GM04503 (cell line): ENCODE measurements at regions not wholly inside any gene's neighbourhood (a gene's known extent, or its start where the extent isn't known, plus 50 kb on each side); places are given as distances from the start of the nearest gene placed in this dataset.

Experiments
- DNase-seq: peaks from one replicate; pipeline ENCODE4 v3.0.0-alpha.2; 2012; ENCODE audit warnings: low read depth

DNA sequence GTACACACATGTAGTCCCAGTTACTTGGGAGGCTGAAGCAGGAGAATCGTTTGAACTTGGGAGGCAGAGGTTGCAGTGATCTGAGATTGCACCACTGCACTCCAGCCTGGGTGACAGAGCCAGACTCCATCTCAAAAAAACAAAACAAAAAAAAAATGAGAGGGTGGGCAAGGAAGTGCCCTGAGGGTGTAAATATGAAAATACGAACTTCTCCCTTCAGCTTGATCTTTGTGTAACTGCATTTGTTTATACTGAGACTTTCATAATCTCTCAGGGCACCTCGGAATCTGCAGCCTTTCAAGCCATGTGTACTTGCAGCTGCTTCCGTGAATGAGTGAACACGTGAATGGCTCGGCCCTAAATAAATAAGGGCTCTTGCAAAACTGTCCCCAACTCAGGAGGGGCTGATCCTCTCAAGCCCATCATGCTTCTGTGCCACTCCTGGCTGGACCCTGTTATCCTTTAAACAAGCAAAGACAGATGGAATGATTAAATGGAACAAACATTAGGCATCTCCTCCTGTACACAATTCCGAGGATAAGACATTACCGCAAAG, 96.8 kb downstream of the BOD1L2 start:
- no peak for DNase-seq

DNA sequence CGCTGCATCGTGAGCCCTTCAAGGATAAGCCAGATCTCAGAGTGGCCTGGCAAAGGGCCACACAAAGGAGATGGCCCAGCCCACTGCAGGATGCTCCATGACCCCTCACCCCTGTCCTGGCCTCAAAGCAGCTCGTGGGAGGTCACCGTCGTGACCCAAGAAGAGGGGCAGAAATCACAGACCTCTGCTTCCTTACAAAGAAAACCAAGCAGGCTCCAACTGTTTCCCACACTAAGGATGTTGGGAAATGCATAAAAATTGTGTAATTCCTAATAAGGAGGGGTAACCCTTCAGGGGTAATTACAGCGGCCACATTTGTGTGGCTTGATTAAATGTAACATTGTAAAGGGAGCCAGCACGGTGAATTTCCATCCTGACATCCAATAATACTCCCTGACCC, 102.3 kb downstream of the BOD1L2 start:
- no peak for DNase-seq

DNA sequence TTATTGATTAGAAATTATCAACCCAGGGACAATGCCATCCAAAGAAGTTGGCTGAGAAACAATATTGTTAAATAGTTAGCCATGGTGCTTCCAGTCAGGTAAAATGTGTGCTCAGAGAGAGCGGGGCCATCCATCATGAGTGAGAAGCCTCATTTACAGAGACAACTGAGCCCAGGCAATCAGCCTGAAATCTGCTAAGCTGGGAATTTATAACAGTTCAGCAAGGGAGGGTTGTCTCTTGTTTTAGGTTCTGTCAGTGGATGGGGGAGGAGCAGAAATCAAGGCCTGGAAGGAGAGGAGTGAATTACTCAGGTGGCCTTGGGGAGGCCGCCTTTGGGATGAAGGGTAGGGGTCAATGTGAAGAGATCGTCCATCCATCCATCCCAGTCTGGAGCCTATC, 102.5 kb upstream of the ST8SIA3 start:
- no peak for DNase-seq

DNA sequence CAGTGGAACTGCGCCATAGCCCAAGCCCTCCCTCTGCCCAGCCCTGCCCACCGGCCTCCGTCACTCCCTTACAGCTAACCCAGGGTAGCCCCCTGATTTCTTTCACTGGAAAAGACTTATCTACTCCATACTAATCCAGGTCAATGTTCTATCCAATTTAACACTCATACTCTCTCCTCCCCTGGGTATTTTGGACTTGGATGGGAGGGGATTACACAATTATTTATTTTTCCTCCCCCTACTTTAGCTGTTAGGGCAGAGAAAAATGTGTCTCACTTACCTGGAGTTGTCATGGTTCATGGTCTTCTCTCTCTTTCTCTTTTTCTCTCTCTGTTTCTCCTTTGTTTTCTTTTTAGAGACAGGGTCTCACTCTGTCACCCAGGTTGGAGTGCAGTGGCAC, 100.6 kb upstream of the ST8SIA3 start:
- DNase-seq = no peak

DNA sequence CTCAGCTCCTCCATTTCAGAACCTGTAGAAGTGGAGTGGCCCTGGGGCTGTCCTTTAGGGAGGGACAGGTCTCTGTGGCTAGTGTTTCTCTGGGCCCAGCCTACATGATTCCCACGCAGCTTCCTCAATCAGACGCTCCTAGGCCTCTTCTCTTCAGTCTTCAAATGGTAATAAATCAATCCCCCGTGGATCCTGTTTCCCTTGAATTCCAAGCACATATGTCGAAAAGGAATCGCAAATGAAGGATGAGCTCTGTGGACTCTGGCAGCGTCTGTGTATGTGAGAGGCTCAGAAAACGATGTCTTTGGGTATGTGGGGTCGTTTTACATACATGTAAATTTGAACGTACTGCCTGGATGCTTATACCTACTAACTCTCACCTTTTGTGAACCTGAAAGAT, 98.5 kb upstream of the ST8SIA3 start:
- DNase-seq = no peak

DNA sequence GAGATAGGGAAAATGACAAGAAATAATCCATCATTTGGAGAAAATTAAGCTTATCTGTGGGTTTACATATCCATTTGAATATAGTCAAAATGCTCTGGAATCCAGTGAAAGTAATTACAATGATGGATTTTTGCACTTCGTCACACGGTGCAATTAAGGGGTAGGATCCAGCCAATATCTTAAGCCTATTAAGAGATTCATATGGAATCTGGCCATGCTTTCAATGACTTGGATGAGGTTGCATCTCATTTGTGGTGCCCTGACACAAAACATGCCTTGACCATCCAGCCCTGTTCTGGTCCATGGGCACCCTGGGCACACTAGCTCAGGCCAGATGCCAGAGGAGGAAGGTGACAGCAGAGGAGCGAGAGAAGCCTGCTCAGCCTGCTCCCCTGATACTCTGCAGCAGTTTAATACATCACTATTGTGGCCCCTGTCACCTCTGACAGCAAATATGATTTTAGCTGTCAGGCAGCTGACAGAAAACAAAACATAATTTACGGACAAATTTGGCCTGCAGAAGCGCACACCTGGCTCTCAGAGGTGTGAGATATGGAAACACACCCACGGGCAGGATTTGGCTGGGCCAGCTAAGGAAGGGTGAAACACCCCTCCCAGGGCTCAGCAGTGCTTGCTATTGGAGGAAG, 94.1 kb upstream of the ST8SIA3 start:
- no peak for DNase-seq

DNA sequence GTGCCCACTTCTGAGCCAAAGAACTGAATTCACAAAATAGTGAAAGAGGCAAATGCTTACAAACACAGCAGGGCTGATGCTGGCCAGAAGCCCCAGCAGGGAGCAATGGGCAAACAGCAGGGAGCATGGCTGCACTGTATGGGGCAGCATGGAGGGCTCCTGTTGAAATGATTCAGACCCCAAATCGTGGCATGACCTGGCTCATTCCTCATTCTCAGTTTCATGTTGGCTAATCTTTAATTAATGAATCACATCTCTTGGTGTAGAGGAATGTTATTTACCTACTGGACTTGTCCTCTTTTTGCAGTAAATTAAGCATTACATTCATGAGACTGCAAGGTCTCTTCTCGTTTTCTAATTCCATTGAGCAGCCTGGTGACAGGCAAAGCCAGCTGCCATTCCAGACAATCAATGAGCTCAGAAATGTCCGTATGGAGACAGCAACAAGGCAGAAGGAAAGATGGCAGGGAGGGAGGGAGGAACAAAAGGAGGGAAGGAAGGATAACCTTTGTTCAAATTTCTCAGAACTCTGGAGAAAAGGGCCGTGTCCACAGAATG, 84.9 kb upstream of the ST8SIA3 start:
- no peak for DNase-seq

DNA sequence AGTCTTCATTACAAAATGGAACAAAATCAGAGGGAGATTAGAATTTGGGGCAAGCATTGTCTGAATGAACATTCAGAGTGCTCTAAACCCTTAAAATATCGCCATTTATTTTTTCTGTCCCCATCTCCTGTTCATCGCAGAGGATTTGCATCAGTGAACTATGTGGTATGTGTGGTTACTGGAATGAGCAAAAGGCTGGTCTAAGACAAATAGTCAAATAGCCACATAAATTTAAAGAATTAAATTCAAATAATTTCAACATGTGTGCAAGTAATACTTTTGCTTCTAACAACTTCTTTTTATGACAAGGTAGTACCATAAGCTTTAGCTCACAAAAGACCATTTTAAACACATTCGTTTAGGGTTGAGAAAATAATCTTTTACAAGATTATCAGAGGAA, 82.6 kb upstream of the ST8SIA3 start:
- no peak for DNase-seq

DNA sequence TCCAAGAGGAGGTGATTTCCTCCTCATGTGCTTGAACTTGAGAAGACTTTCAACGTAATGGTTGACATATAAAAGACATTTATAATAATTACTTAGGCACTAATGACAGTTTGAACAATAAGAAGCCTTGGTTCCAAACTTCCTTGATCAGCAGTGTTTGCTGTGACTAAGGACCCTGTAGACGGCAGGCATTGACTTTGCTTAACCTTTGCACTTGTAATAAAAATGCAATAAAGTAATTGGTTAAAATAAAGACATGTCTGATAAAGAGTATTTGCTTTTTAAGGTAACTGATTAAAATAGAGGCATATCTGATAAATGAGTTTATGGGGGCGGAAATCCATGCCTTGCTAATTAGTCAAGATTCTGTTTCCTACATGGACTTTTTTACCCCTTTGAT, 82.2 kb upstream of the ST8SIA3 start:
- DNase-seq = no peak

DNA sequence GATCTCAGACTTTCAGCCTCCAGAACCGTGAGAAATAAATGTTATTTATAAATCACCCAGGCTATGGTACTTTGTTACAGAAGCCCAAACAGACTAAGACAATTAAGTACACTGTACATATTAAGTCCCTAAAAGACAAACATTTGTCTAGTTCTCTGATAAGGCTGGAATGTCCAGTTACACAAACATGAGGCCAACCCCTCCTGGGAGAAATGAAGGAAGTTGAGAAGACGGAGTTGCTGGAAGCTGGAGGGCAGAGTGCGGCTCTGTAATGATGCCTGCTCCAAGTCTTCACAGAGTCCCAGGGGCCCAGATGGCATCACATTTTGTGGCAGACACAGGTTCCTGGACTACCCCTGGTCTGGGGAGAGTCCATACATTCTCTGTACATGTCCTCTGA, 79.2 kb upstream of the ST8SIA3 start:
- no peak for DNase-seq

DNA sequence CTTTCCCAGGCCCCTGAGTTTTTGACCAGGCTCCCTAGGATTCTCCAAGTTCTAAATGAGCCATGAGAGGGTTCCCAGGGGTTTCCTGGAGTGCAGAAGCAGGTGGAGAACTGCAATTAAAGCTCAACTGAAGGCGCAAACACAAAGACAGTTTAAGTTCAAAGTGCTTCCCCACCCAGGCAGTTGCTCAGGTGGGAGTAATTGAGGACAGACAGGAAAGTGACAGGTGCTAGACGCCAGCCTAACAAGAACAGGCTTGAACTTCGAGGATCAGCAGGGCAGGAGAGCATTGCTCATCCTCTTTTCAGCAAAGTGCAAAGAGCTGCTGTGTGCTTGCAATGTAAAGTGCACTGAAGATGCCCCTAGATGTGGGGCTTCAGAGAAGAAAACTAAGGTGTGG, 77.2 kb upstream of the ST8SIA3 start:
- no peak for DNase-seq

DNA sequence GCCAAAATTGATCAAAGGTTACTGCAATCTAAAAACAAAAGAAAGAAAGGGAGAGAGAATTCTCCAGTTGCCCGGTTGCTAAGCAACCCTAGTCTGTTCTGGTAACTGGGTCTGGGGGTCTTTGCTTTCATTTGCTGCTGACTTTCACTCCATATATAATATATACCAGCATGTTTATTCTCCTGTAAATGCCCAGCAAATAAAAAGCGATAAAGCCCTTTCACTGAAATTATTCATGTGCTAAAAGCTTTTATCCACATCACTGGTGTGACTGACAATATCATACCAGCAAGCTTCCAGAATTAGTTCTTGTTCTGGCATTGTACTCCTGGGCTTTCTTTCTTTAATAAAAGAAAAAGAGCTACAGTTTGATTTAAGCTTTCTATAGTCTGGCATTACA, 75.5 kb upstream of the ST8SIA3 start:
- DNase-seq = no peak

DNA sequence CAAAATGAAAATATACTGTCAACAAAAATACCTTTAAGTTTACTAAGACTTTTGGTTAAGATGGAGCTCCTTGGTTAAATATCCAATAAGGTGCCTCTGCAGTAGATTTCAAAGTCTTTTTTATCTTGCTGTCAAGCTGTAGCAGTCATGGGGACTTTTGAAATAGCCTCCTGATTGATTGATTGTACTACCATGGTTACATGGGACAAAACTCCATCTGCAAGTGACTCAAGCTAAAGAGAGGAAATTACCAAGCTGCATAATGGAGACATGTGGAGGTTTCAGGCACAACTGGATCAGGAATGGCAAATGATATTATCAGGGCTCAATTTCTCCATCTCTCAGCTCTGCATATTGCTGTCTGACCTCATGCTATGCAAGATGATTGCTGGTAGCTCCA, 73.4 kb upstream of the ST8SIA3 start:
- DNase-seq = no peak

DNA sequence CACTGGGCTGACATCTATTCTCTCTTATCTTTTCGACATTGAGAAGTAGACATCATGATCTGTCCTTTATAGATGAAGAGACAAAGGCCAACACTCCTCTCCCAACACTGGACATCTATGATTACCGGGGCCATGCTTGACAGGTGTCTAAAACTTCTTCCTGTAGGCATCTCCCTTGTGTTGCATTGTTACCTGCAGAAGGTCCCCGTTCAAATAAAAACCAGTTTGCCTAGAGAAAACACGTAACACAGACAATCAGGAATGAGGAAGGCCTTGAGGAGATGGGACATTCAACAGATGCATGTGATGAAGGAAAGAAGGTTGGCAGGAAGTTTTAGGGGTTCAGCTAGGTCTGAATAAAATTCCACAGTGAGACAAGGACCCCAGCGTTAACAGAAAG, 70.8 kb upstream of the ST8SIA3 start:
- no peak for DNase-seq

DNA sequence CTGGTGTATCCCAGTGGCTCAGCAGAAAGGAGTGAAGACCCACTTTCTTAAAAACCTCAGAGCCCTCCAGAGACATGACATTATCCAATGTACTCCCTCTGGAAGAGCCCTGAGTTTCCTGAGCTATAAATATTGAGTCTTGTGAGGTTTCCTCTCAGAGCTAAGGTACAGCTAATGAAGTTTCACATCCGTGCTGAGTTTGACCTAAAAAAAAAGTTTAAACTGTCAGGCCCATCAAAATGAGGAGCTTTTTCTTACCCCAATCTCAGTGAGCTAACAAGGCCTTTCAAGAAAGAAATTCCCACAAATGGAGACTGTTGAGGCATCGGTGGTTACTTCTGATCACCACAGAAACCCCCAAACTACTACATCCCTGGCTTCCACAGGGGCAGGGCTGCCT, 65.4 kb upstream of the ST8SIA3 start:
- DNase-seq = no peak

DNA sequence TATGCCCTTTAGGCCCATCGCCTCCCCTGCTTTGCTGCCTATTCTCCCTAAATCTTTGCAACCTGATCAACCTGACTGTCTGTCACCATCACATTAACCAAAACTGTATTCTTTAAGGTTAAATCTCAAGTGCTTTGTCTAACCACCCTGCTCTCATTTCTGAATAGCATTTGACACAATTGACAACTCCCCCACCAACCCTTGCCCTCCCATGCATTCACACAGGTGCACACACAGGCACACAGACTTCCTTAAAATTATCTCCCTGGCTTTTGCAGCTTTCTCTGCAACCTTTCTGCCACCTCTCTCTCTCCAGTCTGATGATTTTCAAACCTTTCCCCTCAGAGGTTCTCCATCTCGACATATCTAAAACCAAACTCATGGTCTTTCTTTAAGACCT, 64.6 kb upstream of the ST8SIA3 start:
- DNase-seq = no peak

DNA sequence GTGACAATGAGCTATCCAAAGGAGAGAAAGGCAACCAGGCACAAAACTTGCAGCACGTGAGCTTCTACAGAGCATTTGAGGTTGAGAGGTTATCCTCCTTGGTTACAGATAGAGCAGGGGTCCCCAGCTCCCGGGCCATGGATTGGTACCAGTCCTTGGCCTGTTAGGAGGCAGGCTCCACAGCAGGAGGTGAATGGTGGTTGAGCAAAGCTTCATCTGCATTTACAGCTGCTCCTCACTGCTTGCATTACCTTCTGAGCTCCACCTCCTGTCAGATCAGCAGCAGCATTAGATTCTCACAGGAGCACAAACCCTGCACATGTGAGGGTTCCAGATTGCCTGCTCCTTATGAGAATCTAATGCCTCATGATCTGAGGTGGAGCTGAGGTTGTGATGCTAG, 57.8 kb upstream of the ST8SIA3 start:
- DNase-seq = no peak

DNA sequence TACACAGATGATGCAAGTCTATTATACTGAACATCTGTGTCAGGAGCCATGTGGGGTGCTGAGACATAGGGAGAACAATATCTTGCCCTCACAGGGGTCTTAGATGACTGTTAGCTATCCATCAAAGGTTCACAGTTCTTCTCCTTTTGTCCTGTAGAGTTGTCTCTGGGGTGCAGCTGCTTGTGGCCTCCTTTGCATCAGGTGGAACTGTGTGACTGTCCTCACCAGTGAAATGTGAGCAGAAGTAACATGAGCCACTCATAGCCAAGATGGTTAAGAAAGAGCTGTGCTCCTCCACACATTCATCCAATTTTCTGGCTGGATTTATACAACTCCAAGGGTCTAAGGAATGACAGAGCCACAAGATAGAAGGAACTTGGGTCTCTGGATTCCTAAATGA, 56.0 kb upstream of the ST8SIA3 start:
- no peak for DNase-seq

DNA sequence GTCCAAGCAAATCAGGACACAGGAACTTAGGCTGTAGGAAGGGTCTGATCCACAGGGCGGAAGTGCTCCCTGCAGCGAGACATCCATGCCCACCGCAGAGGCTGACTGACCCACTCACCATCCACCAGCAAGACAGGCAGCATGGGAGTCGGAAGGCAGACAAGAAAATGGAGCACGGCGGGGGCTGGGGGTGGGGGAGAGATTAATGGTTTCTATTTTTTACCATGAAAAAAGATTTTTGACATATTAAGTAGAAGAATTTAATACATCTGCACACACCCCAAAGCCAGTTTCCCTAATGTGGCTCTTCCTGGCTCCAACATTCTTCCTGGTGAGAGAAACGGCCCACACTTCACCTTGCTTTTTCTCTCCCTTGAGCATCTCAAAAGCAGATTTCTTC, 55.1 kb upstream of the ST8SIA3 start:
- no peak for DNase-seq

DNA sequence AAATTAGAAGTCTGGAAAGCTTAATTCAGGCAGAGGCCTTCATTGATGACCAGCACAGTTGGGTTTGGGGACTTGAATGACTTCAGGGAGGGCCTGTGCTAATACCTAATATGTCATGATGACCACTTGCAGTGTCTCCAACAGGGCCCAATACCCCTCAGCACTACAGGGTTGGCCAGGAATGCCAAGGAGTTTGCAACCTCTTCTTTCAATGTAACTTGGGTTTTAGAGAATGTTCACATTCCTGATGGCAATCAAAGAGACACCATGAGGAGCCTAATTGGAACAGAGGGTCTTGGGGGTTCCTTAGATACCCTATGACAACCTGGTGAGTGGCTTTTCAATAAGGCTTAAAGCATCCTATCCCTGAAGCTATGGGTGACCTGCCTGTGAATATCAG, 52.4 kb upstream of the ST8SIA3 start:
- DNase-seq = no peak

DNA sequence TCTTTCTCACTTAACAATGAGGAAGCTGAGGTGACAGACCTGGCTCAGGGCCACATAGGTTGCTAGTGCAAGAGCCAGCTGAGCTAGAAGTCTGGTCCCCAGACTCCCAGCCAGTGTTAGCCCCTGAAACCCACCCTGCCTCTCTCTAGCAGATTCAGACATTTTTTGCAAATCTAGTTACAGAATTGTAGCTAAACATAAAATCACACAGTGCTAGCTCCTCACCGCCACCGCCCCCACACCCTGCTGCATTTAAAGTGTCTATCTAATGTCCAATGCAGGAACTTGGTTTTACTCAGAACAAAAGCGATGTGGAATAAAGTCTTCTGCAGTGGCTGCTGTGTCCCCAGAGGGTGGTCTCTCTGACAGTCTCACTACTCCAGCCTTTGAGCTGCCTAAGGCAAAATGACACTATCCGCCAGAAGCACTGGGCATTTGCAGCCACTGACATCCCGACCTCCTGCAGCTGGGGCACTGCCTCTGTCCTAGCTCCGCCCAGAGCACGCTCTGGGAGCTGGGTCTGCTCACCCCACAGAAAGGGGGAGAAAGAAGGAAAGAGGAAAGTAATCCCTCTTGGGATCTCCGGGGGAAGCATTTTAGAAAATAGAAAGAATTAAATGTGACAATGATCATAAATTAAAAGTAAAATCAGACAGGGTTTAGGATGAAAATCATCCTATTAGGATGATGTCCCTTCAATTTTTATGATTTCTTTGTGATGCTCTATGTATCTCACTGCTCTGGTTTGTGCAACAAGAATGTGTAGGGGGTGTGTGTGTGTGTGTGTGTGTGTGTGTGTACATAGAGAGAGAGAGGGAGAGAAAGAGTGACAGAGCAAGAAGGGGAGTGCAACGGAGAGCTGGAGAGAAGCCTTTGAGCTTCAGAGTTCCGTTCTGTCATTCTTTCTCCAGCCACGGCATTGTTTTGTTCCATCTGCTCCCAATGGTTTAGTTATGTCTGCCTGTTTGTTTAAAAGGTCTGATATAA, 50.5 kb upstream of the ST8SIA3 start:
- DNase-seq = no peak
